HL-60 (cell line): ENCODE measurements at regions not wholly inside any gene's neighbourhood (a gene's known extent, or its start where the extent isn't known, plus 50 kb on each side); places are given as distances from the start of the nearest gene placed in this dataset.

Source experiments
- GABPA ChIP-seq: IDR thresholded peaks from 2 replicates; pipeline ENCODE4 v1.6.1; 2012; ENCODE audit warnings: low read depth
- SPI1 ChIP-seq: IDR thresholded peaks from 2 replicates; pipeline ENCODE4 v1.6.1; 2012; ENCODE audit warnings: low read depth, mild to moderate bottlenecking, borderline replicate concordance
- TF ChIP-seq, protein P1 (sequence below): IDR thresholded peaks from one replicate; pipeline ENCODE4 v1.5.1; 2011; ENCODE audit warnings: low read length, control low read depth, inconsistent platforms; ENCODE audit not compliant: insufficient read depth
- TF ChIP-seq, protein P2 (sequence below): IDR thresholded peaks from 2 replicates; pipeline ENCODE4 v1.6.1; 2012; ENCODE audit warnings: low read depth; ENCODE audit not compliant: insufficient replicate concordance

DNA sequence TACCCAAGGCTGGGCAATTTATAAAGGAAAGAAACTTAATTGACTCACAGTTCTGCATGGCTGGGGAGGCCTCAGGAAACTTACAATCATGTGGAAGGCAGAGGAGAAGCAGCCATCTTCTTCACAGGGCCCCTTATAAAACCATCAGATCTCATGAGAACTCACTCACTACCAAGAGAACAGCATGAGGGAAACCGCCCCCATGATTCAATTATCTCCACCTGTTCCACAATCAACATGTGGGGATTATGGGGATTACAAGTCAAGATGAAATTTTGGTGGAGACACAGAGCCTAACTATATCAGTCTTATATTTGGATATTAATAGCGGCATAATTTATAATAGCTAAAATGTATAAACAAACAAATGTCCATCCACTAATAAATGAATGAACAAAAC lies 1123.7 kb upstream of the NCAM2 start:
- TF ChIP-seq, protein P1, sequence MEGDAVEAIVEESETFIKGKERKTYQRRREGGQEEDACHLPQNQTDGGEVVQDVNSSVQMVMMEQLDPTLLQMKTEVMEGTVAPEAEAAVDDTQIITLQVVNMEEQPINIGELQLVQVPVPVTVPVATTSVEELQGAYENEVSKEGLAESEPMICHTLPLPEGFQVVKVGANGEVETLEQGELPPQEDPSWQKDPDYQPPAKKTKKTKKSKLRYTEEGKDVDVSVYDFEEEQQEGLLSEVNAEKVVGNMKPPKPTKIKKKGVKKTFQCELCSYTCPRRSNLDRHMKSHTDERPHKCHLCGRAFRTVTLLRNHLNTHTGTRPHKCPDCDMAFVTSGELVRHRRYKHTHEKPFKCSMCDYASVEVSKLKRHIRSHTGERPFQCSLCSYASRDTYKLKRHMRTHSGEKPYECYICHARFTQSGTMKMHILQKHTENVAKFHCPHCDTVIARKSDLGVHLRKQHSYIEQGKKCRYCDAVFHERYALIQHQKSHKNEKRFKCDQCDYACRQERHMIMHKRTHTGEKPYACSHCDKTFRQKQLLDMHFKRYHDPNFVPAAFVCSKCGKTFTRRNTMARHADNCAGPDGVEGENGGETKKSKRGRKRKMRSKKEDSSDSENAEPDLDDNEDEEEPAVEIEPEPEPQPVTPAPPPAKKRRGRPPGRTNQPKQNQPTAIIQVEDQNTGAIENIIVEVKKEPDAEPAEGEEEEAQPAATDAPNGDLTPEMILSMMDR, result no peak
- TF ChIP-seq, protein P2, sequence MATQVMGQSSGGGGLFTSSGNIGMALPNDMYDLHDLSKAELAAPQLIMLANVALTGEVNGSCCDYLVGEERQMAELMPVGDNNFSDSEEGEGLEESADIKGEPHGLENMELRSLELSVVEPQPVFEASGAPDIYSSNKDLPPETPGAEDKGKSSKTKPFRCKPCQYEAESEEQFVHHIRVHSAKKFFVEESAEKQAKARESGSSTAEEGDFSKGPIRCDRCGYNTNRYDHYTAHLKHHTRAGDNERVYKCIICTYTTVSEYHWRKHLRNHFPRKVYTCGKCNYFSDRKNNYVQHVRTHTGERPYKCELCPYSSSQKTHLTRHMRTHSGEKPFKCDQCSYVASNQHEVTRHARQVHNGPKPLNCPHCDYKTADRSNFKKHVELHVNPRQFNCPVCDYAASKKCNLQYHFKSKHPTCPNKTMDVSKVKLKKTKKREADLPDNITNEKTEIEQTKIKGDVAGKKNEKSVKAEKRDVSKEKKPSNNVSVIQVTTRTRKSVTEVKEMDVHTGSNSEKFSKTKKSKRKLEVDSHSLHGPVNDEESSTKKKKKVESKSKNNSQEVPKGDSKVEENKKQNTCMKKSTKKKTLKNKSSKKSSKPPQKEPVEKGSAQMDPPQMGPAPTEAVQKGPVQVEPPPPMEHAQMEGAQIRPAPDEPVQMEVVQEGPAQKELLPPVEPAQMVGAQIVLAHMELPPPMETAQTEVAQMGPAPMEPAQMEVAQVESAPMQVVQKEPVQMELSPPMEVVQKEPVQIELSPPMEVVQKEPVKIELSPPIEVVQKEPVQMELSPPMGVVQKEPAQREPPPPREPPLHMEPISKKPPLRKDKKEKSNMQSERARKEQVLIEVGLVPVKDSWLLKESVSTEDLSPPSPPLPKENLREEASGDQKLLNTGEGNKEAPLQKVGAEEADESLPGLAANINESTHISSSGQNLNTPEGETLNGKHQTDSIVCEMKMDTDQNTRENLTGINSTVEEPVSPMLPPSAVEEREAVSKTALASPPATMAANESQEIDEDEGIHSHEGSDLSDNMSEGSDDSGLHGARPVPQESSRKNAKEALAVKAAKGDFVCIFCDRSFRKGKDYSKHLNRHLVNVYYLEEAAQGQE, result no peak
- TF ChIP-seq GABPA (no peak), SPI1 (no peak)
